ENCODE measurements at regions not wholly inside any gene's neighbourhood (a gene's known extent, or its start where the extent isn't known, plus 50 kb on each side); places are given as distances from the start of the nearest gene placed in this dataset.

DNA sequence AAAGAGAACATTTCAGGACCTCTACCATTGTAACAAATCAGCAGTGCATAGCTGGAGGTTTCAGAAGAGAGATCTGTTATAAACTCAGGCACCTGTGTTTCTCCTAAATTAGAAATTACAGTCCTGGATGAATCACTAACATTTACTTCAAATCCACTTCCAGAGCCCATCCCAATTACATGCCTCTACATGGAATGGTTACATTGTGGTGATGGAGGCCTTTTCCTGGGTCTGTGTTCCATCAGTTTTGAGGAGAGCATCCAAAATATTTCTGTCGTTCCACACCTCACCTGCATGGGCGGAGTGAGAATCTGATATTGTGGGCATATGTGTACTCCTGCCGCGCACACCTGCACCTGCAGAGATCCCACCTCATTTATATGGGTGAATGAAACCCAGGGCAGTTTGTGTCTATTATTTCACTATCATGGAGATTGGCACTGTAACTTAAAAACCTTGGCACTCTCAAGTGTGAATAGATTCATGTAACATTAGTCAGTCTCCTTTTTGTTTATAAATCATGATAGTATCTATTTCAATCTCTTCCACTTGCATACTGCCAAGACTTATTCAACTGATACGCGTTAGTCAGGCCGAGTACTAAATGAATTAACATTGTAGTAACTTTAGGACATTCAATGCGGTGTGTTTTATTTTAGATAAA is 215.1 kb upstream of the FAR2 start:
- DNase-seq (ENCODE audit: low read depth) = no peak

GRCh38 chr12:28936221-28936620 is 212.9 kb upstream of the FAR2 start:
- DNase-seq (ENCODE audit: low read depth) = no peak

- DNase-seq (ENCODE audit: low read depth) = no peak
Observed at GRCh38 chr12:28936711-28937110, 212.4 kb upstream of the FAR2 start.

DNA sequence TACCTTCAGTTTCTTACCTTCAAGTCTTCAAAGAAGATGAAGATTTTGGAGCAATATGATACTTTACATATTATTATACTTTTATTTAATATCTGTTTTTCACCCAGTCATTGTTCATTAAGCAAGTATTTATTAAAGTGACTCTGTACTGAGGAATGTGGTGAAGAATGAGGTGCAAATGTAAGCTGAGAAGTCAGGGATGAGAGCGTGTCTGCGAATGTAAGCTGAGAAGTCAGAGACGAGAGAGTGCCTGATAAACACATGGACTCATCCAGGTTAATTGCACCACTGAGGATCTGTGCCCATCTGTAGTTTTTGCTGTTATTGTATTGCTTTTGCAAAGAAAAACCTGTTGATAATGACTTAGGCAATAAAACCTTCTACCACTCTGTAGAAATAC is 211.9 kb upstream of the FAR2 start:
- DNase-seq (ENCODE audit: low read depth) = no peak

GRCh38 chr12:28938056-28938455 is 211.0 kb upstream of the FAR2 start:
- DNase-seq (ENCODE audit: low read depth) = no peak

DNA sequence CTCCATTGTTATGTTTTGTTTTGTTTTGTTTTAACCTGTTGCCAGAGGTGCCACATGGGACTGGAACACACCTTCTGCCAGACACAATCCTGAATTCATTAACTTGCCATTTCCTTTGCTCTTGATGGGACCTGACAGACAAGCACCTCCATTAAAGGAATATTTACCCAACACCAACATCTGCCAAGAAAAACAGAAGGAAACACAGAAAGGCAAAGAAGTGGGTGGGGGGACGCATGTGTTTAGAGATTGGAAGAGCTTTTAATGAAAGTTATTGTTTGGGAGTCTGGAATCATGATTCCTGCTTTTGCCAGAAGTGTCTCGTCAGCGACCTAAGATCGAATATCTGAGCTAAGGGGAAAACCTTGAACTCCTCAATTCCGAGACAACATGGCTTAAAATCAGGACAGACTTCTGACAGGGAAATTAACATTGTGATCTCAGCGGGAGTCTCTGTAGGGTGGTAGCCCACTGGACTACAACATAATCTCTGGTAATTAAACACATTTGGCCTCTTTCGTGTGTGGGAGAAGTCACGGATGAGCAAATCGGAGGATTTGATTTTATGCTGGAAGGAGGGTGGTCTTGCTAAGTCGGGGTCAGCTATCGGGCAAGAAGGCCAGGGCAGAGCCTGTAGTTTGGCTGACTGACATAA is 210.4 kb upstream of the FAR2 start:
- no peak for DNase-seq (ENCODE audit: low read depth)

DNA sequence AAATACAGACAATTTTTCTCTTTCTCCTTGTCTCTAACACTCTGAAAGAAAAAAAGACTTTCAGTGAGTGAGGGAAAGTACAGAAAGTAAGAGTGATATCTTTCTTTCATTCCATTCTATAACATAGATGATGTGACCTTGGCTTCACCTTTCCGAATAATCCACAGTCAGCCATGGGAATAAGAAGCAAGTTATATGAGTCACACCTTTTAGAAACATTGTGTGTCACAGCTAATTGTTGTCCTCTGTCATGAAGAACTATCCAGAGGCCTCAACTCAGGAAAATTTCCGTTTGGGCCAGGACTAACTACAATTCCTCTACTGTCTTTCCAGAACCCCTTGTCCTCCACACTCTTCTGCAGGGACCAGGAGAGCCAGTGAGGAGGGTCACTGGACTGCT is 209.7 kb upstream of the FAR2 start:
- DNase-seq (ENCODE audit: low read depth) = no peak

DNA sequence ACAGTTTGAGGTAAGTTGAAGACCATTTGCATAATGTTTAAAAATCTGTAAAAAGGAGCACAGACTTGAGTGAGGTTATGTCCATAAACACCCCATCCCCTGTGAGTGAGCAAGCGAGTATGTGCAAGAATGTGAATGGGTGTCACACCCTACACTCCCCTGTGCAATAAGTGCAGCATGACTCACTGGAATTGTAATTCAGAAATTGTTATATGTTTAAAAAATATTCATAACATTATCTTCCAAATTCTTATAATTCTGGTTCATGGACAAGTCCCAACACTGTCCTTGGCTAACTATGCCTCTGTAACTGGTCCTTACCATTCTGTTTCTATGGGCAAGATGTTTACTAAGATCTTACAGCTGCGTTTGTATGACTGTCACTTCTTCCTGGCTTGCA is 207.8 kb upstream of the FAR2 start:
- DNase-seq (ENCODE audit: low read depth) = no peak

- no peak for DNase-seq (ENCODE audit: low read depth)
Observed at GRCh38 chr12:28946361-28946760, 202.7 kb upstream of the FAR2 start.

DNA sequence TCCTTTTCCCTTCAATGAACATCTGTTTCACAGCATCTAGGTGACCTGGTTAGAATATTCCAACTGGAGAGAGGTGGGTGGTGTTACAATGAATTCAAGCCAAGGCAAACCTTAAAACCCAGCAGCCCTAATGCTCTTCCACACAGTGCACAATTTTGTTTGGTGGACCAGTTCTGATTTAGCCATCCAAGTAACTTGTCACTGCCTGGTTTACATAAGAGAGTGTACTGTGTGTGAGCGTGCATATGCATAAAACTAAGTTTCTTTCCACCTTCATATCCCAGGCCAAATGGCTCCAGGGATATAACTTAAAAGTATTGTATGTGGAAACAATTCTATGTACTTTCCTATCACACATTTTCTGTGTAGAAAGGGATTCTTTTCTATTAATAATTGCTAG is 200.4 kb upstream of the FAR2 start:
- DNase-seq (ENCODE audit: low read depth) = no peak

- no peak for DNase-seq (ENCODE audit: low read depth)
Observed at GRCh38 chr12:28949184-28949583, 199.9 kb upstream of the FAR2 start.

- DNase-seq (ENCODE audit: low read depth) = no peak
Observed at GRCh38 chr12:28950049-28950448, 199.0 kb upstream of the FAR2 start.

GRCh38 chr12:28951935-28952334 is 197.1 kb upstream of the FAR2 start:
- no peak for DNase-seq (ENCODE audit: low read depth)

GRCh38 chr12:28954333-28954732 is 194.7 kb upstream of the FAR2 start:
- no peak for DNase-seq (ENCODE audit: low read depth)

- no peak for DNase-seq (ENCODE audit: low read depth)
Observed at GRCh38 chr12:28955491-28955890, 193.6 kb upstream of the FAR2 start.

GRCh38 chr12:28955931-28956330 is 193.1 kb upstream of the FAR2 start:
- DNase-seq (ENCODE audit: low read depth) = no peak

DNA sequence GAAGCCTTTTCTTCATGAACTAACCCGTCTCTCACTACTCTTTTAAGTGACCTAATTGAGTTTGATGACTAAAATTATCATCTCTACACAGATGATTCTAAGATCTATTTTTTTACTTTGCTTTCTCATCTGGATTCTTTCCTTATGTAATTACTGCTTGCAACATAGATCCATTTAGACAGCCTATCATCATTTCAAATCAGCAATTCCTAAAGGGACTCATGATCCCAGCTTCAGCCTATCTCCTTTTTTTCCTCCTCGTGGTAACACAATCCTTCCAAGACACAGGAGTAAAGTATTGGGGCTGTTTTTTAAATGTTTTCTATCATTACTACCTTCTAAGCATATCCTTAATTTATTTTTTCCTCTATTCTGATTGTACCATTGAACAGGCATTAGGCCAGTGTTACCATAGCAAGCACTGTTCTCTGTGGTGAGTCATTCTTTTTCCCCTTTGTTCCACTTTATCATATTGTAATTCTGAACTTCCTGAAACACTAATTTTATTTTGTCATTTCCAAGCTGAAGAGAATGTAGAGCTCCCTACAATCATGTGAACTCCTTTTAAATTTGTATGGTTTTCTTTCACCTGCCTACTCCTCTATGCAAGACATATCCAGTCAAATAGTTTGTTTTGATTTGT is 190.4 kb upstream of the FAR2 start:
- no peak for DNase-seq (ENCODE audit: low read depth)

GRCh38 chr12:28961948-28962384 is 187.1 kb upstream of the FAR2 start:
- no peak for DNase-seq (ENCODE audit: low read depth)

- no peak for DNase-seq (ENCODE audit: low read depth)
Observed at GRCh38 chr12:28963554-28963953, 185.5 kb upstream of the FAR2 start.

- no peak for DNase-seq (ENCODE audit: low read depth)
Observed at GRCh38 chr12:28966046-28966780, 182.9 kb upstream of the FAR2 start.

GRCh38 chr12:28967426-28967825 is 181.7 kb upstream of the FAR2 start:
- DNase-seq (ENCODE audit: low read depth) = no peak

- no peak for DNase-seq (ENCODE audit: low read depth)
Observed at GRCh38 chr12:28973491-28973890, 175.6 kb upstream of the FAR2 start.
